AG09309 (cell line): ENCODE measurements at regions not wholly inside any gene's neighbourhood (a gene's known extent, or its start where the extent isn't known, plus 50 kb on each side); places are given as distances from the start of the nearest gene placed in this dataset.
"Not testable (repeated sequence)": the region's sequence is repeated elsewhere in the genome, so short reads cannot be mapped to it uniquely, and the experiment has no call there.

ENCODE experiments used
- DNase-seq: peaks from one replicate; pipeline ENCODE4 v3.0.0-alpha.2; 2010; ENCODE audit warnings: low read depth
- H3K4me3 ChIP-seq: 2 replicates; pipeline ENCODE4 v1.5.1; 2011; ENCODE audit warnings: mild to moderate bottlenecking, low read depth, low read length, moderate library complexity; ENCODE audit not compliant: control insufficient read depth
- TF ChIP-seq, protein P1 (sequence below): IDR thresholded peaks from 2 replicates; pipeline ENCODE4 v1.5.1; 2011; ENCODE audit warnings: mild to moderate bottlenecking, low read depth, low read length, inconsistent platforms; ENCODE audit not compliant: insufficient read depth, control insufficient read depth; ENCODE audit errors: missing control alignments

DNA sequence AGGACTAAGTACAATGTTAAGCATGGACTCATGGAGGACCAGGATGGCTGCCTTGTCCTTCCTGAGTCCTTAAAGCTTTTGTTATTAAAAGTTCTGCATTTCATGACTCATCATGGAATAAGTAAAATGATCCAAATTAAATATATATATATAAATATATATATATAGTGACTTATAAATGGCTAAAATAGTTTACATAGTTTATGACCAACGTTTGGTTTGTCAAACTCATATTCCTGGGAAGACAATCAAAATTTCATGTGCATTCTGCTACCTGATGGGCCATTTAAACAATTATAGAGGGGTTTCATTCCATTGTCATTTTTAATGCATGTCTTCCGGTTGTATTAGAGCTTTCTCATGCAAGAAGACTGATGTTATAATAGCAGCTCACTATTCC, 1190.7 kb downstream of the FSCB start:
- H3K4me3 ChIP-seq, result no peak overlapping the region
- TF ChIP-seq, protein P1, sequence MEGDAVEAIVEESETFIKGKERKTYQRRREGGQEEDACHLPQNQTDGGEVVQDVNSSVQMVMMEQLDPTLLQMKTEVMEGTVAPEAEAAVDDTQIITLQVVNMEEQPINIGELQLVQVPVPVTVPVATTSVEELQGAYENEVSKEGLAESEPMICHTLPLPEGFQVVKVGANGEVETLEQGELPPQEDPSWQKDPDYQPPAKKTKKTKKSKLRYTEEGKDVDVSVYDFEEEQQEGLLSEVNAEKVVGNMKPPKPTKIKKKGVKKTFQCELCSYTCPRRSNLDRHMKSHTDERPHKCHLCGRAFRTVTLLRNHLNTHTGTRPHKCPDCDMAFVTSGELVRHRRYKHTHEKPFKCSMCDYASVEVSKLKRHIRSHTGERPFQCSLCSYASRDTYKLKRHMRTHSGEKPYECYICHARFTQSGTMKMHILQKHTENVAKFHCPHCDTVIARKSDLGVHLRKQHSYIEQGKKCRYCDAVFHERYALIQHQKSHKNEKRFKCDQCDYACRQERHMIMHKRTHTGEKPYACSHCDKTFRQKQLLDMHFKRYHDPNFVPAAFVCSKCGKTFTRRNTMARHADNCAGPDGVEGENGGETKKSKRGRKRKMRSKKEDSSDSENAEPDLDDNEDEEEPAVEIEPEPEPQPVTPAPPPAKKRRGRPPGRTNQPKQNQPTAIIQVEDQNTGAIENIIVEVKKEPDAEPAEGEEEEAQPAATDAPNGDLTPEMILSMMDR, result no peak
- no peak for DNase-seq

DNA sequence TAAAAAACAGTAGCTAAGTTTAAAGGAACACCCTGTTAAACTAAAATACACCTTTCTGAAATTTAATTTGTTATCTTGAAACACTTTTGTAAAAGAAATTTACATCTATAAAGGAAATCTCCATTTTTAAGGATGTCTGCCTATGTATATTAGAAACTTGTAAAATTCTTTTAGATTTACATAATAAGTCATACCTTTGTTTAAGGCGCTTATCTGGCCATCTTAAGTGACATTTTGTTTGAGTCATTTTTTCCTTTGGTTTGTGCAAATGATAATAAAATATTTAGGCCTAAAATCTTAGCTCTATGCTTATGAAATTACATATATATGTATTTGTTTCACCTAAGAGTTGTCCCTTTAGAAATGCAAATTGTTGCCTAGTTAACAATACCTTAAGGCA, 1193.4 kb downstream of the FSCB start:
- TF ChIP-seq, protein P1, result no peak
- no peak overlapping the region for H3K4me3 ChIP-seq
- DNase-seq, result no peak

DNA sequence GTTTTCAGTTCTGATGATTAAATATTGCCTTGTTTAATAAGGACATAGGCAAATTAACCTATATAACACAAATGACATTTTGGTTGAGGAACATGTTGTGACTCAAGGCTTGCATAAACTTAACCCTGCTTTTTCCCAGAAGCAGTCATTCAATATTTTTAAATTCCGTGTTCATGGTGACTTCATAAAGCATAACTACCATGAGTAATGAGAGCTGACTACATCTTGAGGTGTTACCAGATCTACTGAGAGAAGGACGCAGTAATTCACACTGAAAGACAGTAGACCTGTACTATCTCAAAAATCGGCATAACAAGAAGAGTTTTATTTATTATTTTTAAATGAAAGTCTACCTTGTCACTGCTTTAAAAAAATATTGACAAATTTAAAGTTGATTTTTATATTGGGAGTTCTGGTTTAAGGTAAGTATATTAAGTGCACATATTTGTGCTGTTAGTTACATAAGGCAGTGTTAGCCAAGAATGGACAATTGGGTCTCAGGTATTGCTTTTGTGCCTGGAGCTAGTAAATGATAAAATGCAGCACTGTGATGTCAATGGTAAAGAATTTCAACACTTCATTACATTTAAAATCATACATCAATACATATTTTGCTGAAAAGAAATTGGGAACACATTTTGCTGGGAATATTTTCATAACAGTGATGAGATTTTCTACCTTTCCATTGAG, 1198.5 kb downstream of the FSCB start:
- TF ChIP-seq, protein P1, result no peak
- DNase-seq, result no peak
- H3K4me3 ChIP-seq, result no peak overlapping the region

DNA sequence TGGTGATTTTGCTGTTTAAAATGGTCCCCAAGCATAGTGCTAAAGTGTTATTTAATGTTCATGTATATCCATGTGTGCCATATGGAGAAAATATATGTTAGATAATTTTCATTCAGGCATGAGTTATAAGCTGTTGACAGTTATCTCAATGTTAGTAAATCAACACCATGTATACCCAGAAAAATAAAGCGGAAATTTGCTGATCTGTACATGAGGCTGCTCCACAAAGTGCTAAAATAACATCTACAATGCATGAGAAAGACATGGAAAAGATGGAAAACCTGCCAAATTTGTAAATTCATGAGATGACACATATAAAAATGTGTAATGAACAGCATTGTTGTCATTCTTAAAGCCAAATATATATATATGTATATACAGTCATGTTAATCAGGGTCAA, 1199.2 kb downstream of the FSCB start:
- no peak overlapping the region for H3K4me3 ChIP-seq
- DNase-seq, result no peak
- TF ChIP-seq, protein P1, result no peak

DNA sequence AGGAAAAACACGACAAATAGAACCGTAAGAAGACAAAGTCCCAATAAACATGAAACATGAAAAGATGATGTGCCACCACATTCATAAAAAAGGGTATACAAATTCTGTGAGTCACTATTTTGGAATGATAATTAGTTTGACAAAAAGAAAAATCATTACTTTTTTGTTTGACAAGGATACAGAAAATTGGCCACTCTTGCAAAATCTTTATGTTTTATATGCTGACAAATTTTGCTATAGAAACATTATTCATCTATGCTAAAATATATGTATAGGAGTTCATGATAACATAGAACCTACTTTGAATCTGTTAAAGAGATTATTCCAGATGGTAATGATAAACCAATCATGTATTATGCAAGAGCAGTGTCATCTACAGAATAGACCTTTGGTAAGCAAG, 1201.0 kb downstream of the FSCB start:
- TF ChIP-seq, protein P1, result no peak
- H3K4me3 ChIP-seq, result no peak overlapping the region
- DNase-seq, result no peak

DNA sequence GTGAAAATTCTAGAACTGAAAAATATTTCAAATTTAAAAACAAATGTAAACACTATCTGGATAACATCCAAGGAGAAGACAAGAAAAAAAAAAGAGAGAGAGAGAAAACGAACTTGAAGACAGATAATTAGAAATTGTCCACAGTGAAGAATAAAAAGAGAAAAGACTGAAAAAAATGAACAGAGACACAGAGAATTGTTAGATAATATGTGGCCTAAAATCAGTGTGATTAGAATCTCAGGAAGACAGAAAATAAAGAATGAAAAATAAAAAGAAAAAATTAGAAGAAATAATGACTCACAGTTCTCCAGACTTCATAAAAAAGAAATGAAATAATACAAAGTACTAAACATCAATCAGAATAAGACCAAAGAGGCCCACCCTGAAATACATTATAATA, 1209.3 kb downstream of the FSCB start:
- TF ChIP-seq, protein P1, result no peak

DNA sequence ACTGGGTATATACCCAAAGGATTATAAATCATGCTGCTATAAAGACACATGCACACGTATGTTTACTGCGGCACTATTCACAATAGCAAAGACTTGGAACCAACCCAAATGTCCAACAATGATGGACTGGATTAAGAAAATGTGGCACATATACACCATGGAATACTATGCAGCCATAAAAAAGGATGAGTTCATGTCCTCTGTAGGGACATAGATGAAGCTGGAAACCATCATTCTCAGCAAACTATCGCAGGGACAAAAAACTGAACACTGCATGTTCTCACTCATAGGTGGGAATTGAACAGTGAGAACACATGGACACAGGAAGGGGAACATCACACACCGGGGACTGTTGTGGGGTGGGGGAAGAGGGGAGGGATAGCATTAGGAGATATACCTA, 1211.0 kb downstream of the FSCB start:
- DNase-seq, H3K4me3 ChIP-seq: not testable (repeated sequence)

More for the DNA sequence above, 1209.3 kb downstream of the FSCB start:
- no peak overlapping the region for H3K4me3 ChIP-seq
- DNase-seq, result no peak
